ENCODE measurements at regions not wholly inside any gene's neighbourhood (a gene's known extent, or its start where the extent isn't known, plus 50 kb on each side); places are given as distances from the start of the nearest gene placed in this dataset.

GRCh38 chr4:138706201-138706600 is 309.4 kb upstream of the NOCT start:
- Histone ChIP-seq H3K9me3 (ENCODE audit: severe bottlenecking) (no peaks in the 10 kb centered on the region), H3K4me3 (ENCODE audit: severe bottlenecking) (no peak overlapping the region), H3K4me1 (ENCODE audit: insufficient read depth, poor library complexity, severe bottlenecking) (no peaks in the 10 kb centered on the region), H3K27me3 (ENCODE audit: insufficient read depth, poor library complexity, severe bottlenecking) (no peaks in the 10 kb centered on the region), H3K36me3 (ENCODE audit: low read depth) (no peaks in the 10 kb centered on the region), H3K27ac (ENCODE audit: poor library complexity, severe bottlenecking) (no peak overlapping the region)
- TF ChIP-seq, protein P1, sequence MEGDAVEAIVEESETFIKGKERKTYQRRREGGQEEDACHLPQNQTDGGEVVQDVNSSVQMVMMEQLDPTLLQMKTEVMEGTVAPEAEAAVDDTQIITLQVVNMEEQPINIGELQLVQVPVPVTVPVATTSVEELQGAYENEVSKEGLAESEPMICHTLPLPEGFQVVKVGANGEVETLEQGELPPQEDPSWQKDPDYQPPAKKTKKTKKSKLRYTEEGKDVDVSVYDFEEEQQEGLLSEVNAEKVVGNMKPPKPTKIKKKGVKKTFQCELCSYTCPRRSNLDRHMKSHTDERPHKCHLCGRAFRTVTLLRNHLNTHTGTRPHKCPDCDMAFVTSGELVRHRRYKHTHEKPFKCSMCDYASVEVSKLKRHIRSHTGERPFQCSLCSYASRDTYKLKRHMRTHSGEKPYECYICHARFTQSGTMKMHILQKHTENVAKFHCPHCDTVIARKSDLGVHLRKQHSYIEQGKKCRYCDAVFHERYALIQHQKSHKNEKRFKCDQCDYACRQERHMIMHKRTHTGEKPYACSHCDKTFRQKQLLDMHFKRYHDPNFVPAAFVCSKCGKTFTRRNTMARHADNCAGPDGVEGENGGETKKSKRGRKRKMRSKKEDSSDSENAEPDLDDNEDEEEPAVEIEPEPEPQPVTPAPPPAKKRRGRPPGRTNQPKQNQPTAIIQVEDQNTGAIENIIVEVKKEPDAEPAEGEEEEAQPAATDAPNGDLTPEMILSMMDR (IDR thresholded peaks at IDR 0.05; ENCODE audit: poor library complexity, severe bottlenecking): no peak
- no peak for DNase-seq (ENCODE audit: low spot score)
- no peak for ATAC-seq (ENCODE audit: low read depth)

DNA sequence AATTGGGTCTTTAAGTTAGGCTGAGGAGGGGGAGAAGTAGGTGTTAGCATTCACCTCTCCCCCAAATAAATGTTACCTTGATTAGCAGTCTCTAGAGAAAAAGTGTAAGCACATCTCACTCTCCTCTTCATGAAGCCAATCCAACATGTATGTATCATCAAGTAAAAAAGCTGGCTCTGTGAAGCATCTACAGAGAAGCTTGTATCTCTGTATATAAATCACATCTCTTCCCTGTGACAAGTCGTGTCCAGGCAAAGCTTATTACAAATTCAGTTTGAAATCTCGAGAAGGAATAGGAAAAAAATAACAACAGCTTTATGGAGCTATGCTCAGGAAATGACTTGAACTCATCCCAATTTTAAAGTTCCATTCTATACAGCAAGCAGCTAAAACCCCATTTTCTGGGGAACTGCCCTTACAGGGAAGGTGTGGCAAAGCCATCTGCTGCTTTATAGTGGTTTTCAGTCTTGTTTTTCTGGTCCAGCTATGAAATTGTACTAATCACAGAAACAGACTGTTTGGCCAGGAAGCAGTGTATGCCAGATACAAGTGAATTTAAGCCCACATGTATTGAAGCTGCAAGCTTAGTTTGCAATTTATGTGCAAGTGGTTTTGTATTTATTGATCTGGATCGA is 313.3 kb upstream of the NOCT start:
- Histone ChIP-seq H3K4me3 (ENCODE audit: severe bottlenecking) (no peak overlapping the region), H3K27ac (ENCODE audit: poor library complexity, severe bottlenecking) (no peak overlapping the region), H3K4me1 (ENCODE audit: insufficient read depth, poor library complexity, severe bottlenecking) (no peaks in the 10 kb centered on the region), H3K9me3 (ENCODE audit: severe bottlenecking) (no peaks in the 10 kb centered on the region), H3K36me3 (ENCODE audit: low read depth) (no peaks in the 10 kb centered on the region), H3K27me3 (ENCODE audit: insufficient read depth, poor library complexity, severe bottlenecking) (no peaks in the 10 kb centered on the region)
- ATAC-seq (ENCODE audit: low read depth) (no peak), DNase-seq (ENCODE audit: low spot score) (no peak)
- TF ChIP-seq, protein P1 (IDR thresholded peaks at IDR 0.05; ENCODE audit: poor library complexity, severe bottlenecking): no peak

- Histone ChIP-seq H3K27ac (ENCODE audit: poor library complexity, severe bottlenecking) (no peak overlapping the region), H3K27me3 (ENCODE audit: insufficient read depth, poor library complexity, severe bottlenecking) (no peaks in the 10 kb centered on the region), H3K9me3 (ENCODE audit: severe bottlenecking) (no peaks in the 10 kb centered on the region), H3K36me3 (ENCODE audit: low read depth) (no peaks in the 10 kb centered on the region), H3K4me3 (ENCODE audit: severe bottlenecking) (no peak overlapping the region), H3K4me1 (ENCODE audit: insufficient read depth, poor library complexity, severe bottlenecking) (no peaks in the 10 kb centered on the region)
- ATAC-seq (ENCODE audit: low read depth): no peak
- TF ChIP-seq, protein P1 (IDR thresholded peaks at IDR 0.05; ENCODE audit: poor library complexity, severe bottlenecking): no peak
- DNase-seq (ENCODE audit: low spot score): no peak
Observed at GRCh38 chr4:138698641-138699040, 316.9 kb upstream of the NOCT start.

DNA sequence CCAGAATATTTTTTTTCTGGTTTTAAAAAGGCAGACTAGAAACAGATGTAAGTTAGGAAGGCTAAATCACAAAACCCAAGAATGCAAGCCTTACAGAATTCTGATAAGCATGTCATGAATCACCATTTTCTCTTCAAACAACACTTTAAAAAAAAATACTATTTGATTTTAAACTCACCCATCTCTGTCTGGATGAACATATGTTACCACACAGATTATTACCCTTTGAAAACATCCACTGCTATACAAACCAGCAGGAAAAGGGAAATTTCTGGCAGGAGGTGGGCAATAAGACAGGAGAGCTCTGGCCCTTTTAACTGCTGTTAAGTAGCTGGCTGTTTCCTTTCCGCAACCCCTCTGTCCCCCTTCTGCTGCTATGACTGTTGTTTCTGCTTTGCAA is 317.7 kb upstream of the NOCT start:
- DNase-seq (ENCODE audit: low spot score) (no peak), ATAC-seq (ENCODE audit: low read depth) (no peak)
- H3K4me1 ChIP-seq (ENCODE audit: insufficient read depth, poor library complexity, severe bottlenecking): no peaks in the 10 kb centered on the region
- H3K9me3 ChIP-seq (ENCODE audit: severe bottlenecking): no peaks in the 10 kb centered on the region
- TF ChIP-seq, protein P1 (IDR thresholded peaks at IDR 0.05; ENCODE audit: poor library complexity, severe bottlenecking): no peak
- H3K36me3 ChIP-seq (ENCODE audit: low read depth): no peaks in the 10 kb centered on the region
- H3K4me3 ChIP-seq (ENCODE audit: severe bottlenecking): no peak overlapping the region
- H3K27me3 ChIP-seq (ENCODE audit: insufficient read depth, poor library complexity, severe bottlenecking): no peaks in the 10 kb centered on the region
- H3K27ac ChIP-seq (ENCODE audit: poor library complexity, severe bottlenecking): no peak overlapping the region

DNA sequence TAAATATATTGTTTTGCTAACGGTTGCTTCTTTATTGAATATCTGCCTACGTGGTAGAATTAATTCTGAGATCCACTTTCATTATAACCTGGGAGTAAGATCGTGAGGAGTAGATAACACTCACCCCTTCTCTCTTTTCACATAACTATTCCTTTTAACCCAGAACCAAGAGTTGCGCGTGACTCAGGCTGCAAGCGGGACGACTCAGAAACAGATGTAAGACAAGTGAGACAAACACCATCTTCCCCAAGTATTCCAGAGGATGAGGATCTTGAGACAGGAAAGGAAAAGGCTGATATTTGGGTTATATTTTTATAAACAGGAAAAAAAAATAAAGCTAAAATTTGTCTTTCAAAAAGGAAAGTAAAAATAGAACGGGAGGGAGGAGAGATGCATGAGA is 318.8 kb upstream of the NOCT start:
- ATAC-seq (ENCODE audit: low read depth) (no peak), DNase-seq (ENCODE audit: low spot score) (no peak)
- Histone ChIP-seq H3K4me3 (ENCODE audit: severe bottlenecking) (no peak overlapping the region), H3K9me3 (ENCODE audit: severe bottlenecking) (no peaks in the 10 kb centered on the region), H3K27ac (ENCODE audit: poor library complexity, severe bottlenecking) (no peak overlapping the region), H3K36me3 (ENCODE audit: low read depth) (no peaks in the 10 kb centered on the region), H3K27me3 (ENCODE audit: insufficient read depth, poor library complexity, severe bottlenecking) (no peaks in the 10 kb centered on the region), H3K4me1 (ENCODE audit: insufficient read depth, poor library complexity, severe bottlenecking) (no peaks in the 10 kb centered on the region)
- TF ChIP-seq, protein P1 (IDR thresholded peaks at IDR 0.05; ENCODE audit: poor library complexity, severe bottlenecking): no peak
